PC-3 (cell line): ENCODE measurements at regions not wholly inside any gene's neighbourhood (a gene's known extent, or its start where the extent isn't known, plus 50 kb on each side); places are given as distances from the start of the nearest gene placed in this dataset.
"Not testable (repeated sequence)": the region's sequence is repeated elsewhere in the genome, so short reads cannot be mapped to it uniquely, and the experiment has no call there.

Experiments used
- ATAC-seq: fragments of 200-7000 bp; cut with Tn5 transposase; 2 replicates; pipeline ENCODE4 v1.9.1; 2020; ENCODE audit warnings: mild to moderate bottlenecking, moderate library complexity
- BruUV-seq: library from RNA; stranded (reverse); fragments of 400-500 nt; replicated peaks from 2 replicates; lab custom pipeline; 2021; lab: Mats Ljungman, UMichigan
- CTCF ChIA-PET: fragments of 300-600 bp; sonication (Branson Sonifier 250); formaldehyde crosslinking; loops from one replicate; lab custom pipeline; 2022; ENCODE audit warnings: antibody characterized with exemption; lab: Charles Lee
- POLR2A ChIA-PET: fragments of 300-600 bp; sonication (Branson Sonifier 250); formaldehyde crosslinking; loops from one replicate; lab custom pipeline; 2022; ENCODE audit warnings: antibody characterized with exemption; ENCODE audit not compliant: unreplicated experiment; lab: Charles Lee
- DNase-seq: peaks from one replicate; pipeline ENCODE4 v3.0.0-alpha.2; 2015
- H2AFZ ChIP-seq: fragments of 300-600 bp; sonication (generic); 2 replicates; pipeline ENCODE4 v1.6.0; 2016; ENCODE audit warnings: antibody characterized with exemption, low read length
- H3F3A ChIP-seq: fragments of 300-600 bp; sonication (generic); one replicate; pipeline ENCODE4 v1.6.0; 2017; ENCODE audit warnings: antibody characterized with exemption, low read length, control low read depth, mild to moderate bottlenecking; ENCODE audit not compliant: unreplicated experiment
- H3K27ac ChIP-seq: fragments of 300-600 bp; sonication (generic); 2 replicates; pipeline ENCODE4 v1.5.1; 2016; ENCODE audit warnings: mild to moderate bottlenecking, low read length
- H3K27me3 ChIP-seq: fragments of 300-600 bp; sonication (generic); 2 replicates; pipeline ENCODE4 v1.6.1; 2016; ENCODE audit warnings: low read length, mixed read lengths
- H3K36me3 ChIP-seq: fragments of 300-600 bp; sonication (generic); 2 replicates; pipeline ENCODE4 v1.6.1; 2016; ENCODE audit warnings: low read depth, mixed run types, low read length, mixed read lengths
- H3K4me1 ChIP-seq: fragments of 300-600 bp; sonication (generic); 2 replicates; pipeline ENCODE4 v1.5.1; 2016; ENCODE audit warnings: low read length; ENCODE audit not compliant: insufficient read depth
- H3K4me2 ChIP-seq: fragments of 300-600 bp; sonication (generic); 2 replicates; pipeline ENCODE4 v1.6.0; 2016; ENCODE audit warnings: low read length
- H3K4me3 ChIP-seq: fragments of 300-600 bp; sonication (generic); 2 replicates; pipeline ENCODE4 v1.5.1; 2016; ENCODE audit warnings: mild to moderate bottlenecking, low read length, mixed read lengths
- H3K79me2 ChIP-seq: fragments of 300-600 bp; sonication (generic); 2 replicates; pipeline ENCODE4 v1.6.1; 2017; ENCODE audit warnings: low read length, mixed read lengths
- H3K9ac ChIP-seq: fragments of 300-600 bp; sonication (generic); 2 replicates; pipeline ENCODE4 v1.6.0; 2016; ENCODE audit warnings: mild to moderate bottlenecking, low read length
- H3K9me2 ChIP-seq: fragments of 300-600 bp; sonication (generic); replicated peaks from 2 replicates; pipeline ENCODE4 v1.6.1; 2016; ENCODE audit warnings: mixed run types, low read length, mixed read lengths
- H3K9me3 ChIP-seq: fragments of 300-600 bp; sonication (generic); 2 replicates; pipeline ENCODE4 v1.6.1; 2016; ENCODE audit warnings: low read length, mixed read lengths
- H4K20me1 ChIP-seq: fragments of 300-600 bp; sonication (generic); 2 replicates; pipeline ENCODE4 v1.6.1; 2016; ENCODE audit warnings: low read length, mixed read lengths
- CTCF ChIP-seq: fragments of 300-600 bp; sonication (generic); conservative IDR thresholded peaks from 2 replicates; pipeline ENCODE4 v1.5.1; 2017; ENCODE audit warnings: antibody characterized with exemption, low read depth, mild to moderate bottlenecking, low read length
- EZH2 ChIP-seq: fragments of 300-600 bp; sonication (generic); IDR thresholded peaks from one replicate; pipeline ENCODE4 v1.6.1; 2017; ENCODE audit warnings: antibody characterized with exemption, mild to moderate bottlenecking, low read length; ENCODE audit not compliant: unreplicated experiment
- EZH2phosphoT487 ChIP-seq: fragments of 300-600 bp; sonication (generic); IDR thresholded peaks from 2 replicates; pipeline ENCODE4 v1.6.1; 2018; ENCODE audit warnings: mild to moderate bottlenecking, antibody characterized with exemption, low read length, borderline replicate concordance
- intact Hi-C: fragments of 100-400 bp; cut with micrococcal nuclease; formaldehyde crosslinking; loops from 2 replicates; pipeline ENCODE4 v1.9.0; 2023

- H3K9ac ChIP-seq: no peak overlapping the region
- H3F3A ChIP-seq: no peaks in the 10 kb centered on the region
- no peaks in the 10 kb centered on the region for H4K20me1 ChIP-seq
- H3K27me3 ChIP-seq: peaks cover 22% of the 10 kb centered on the region
- H3K4me2 ChIP-seq: no peak overlapping the region
- POLR2A ChIA-PET: no interaction called here
- H3K4me1 ChIP-seq: no peaks in the 10 kb centered on the region
- no peaks in the 10 kb centered on the region for H3K9me3 ChIP-seq
- H3K79me2 ChIP-seq: no peaks in the 10 kb centered on the region
- no peak overlapping the region for H3K27ac ChIP-seq
- DNase-seq: peak; percentile 56
- TF ChIP-seq CTCF (peak; percentile 72), EZH2 (no peak), EZH2phosphoT487 (no peak)
- ATAC-seq: peak; percentile 74
- H3K36me3 ChIP-seq: no peaks in the 10 kb centered on the region
- no TSS peak for BruUV-seq
- no peaks in the 10 kb centered on the region for H3K9me2 ChIP-seq
- intact Hi-C loops: loop anchor here (1.0 to 10.0 kb wide), 4 partner anchors 134 to 431 kb away; no protein-coding TSS in a partner anchor
- H2AFZ ChIP-seq: no peak overlapping the region
- CTCF ChIA-PET: interaction anchor here (0.6 to 1.3 kb wide), 3 partner anchors 80 to 209 kb away, joined by 3 to 8 read pairs (median 4); no protein-coding TSS in a partner anchor
- H3K4me3 ChIP-seq: no peak overlapping the region
Measured at GRCh38 chr11:7143908-7144307, 55.1 kb downstream of the RBMXL2 start.

GRCh38 chr11:7150104-7150503, 61.3 kb downstream of the RBMXL2 start:
- H3K27me3 ChIP-seq, H2AFZ ChIP-seq, POLR2A ChIA-PET, H4K20me1 ChIP-seq, H3K79me2 ChIP-seq, H3K9me3 ChIP-seq, intact Hi-C loops, H3K9me2 ChIP-seq, DNase-seq, H3K4me1 ChIP-seq, H3K27ac ChIP-seq, H3K4me3 ChIP-seq, H3K36me3 ChIP-seq, CTCF ChIA-PET, ATAC-seq, BruUV-seq, H3K9ac ChIP-seq, H3F3A ChIP-seq, H3K4me2 ChIP-seq: not testable (repeated sequence)

GRCh38 chr11:7154881-7155361, 66.1 kb downstream of the RBMXL2 start:
- H3K27ac ChIP-seq: no peak overlapping the region
- POLR2A ChIA-PET: no interaction called here
- intact Hi-C loops: no loop called here
- H2AFZ ChIP-seq: no peak overlapping the region
- no peaks in the 10 kb centered on the region for H3F3A ChIP-seq
- no peak overlapping the region for H3K9ac ChIP-seq
- no peaks in the 10 kb centered on the region for H3K9me3 ChIP-seq
- no peaks in the 10 kb centered on the region; the same call in 1 of the 2 replicates for H3K27me3 ChIP-seq
- no peaks in the 10 kb centered on the region for H3K4me1 ChIP-seq
- no peak overlapping the region for H3K4me2 ChIP-seq
- H3K36me3 ChIP-seq: no peaks in the 10 kb centered on the region
- no peaks in the 10 kb centered on the region for H4K20me1 ChIP-seq
- no TSS peak for BruUV-seq
- TF ChIP-seq EZH2 (no peak), EZH2phosphoT487 (no peak), CTCF (no peak)
- H3K79me2 ChIP-seq: no peaks in the 10 kb centered on the region
- no peaks in the 10 kb centered on the region for H3K9me2 ChIP-seq
- DNase-seq (no peak), ATAC-seq (no peak)
- no peak overlapping the region for H3K4me3 ChIP-seq
- CTCF ChIA-PET: no interaction called here
